ENCODE measurements at regions not wholly inside any gene's neighbourhood (a gene's known extent, or its start where the extent isn't known, plus 50 kb on each side); places are given as distances from the start of the nearest gene placed in this dataset.

- whole genome bisulfite sequencing (ENCODE audit: missing lambda C conversion rate), result 21% methylated on average over 6 of the region's 6 CpGs
- ChIA-PET POLR2A (no interaction called here), CTCF (no interaction called here)
- no peak for FAIRE-seq
- Histone ChIP-seq H3K4me3 (no peak overlapping the region), H3K27ac (no peak overlapping the region), H3K4me2 (no peak overlapping the region), H3K4me1 (no peaks in the 10 kb centered on the region), H3K9me3 (no peaks in the 10 kb centered on the region)
- peak; percentile 31 for TF ChIP-seq MAFK (IDR thresholded peaks at IDR 0.05; ENCODE audit: partially characterized antibody)
- TF ChIP-seq EHMT2 (IDR thresholded peaks at IDR 0.05; ENCODE audit: low read depth), result no peak
- no peak for ATAC-seq
- no peak for DNase-seq (ENCODE audit: low read depth in 1 of 2, low spot score in 1 of 2)
These were observed 653.9 kb upstream of the NEGR1 start for GRCh38 chr1:72936151-72936740.

GRCh38 chr1:72932025-72932424 is 649.7 kb upstream of the NEGR1 start:
- Histone ChIP-seq H3K27ac (no peak overlapping the region), H3K9me3 (no peaks in the 10 kb centered on the region), H3K4me1 (no peaks in the 10 kb centered on the region), H3K4me3 (no peak overlapping the region), H3K4me2 (no peak overlapping the region)
- no peak for FAIRE-seq
- CTCF ChIA-PET, result no interaction called here
- POLR2A ChIA-PET, result no interaction called here
- DNase-seq (ENCODE audit: low read depth in 1 of 2, low spot score in 1 of 2), result no peak
- no peak for TF ChIP-seq SMC3 (IDR thresholded peaks at IDR 0.05)
- no peak for TF ChIP-seq HOXA7 (CRISPR knock-in tag; IDR thresholded peaks at IDR 0.05)
- TF ChIP-seq NR3C1 (IDR thresholded peaks at IDR 0.05), result no peak
- TF ChIP-seq FOSB (CRISPR knock-in tag; IDR thresholded peaks at IDR 0.05), result no peak
- TF ChIP-seq PBX3 (IDR thresholded peaks at IDR 0.05), result no peak
- TF ChIP-seq, protein P1, sequence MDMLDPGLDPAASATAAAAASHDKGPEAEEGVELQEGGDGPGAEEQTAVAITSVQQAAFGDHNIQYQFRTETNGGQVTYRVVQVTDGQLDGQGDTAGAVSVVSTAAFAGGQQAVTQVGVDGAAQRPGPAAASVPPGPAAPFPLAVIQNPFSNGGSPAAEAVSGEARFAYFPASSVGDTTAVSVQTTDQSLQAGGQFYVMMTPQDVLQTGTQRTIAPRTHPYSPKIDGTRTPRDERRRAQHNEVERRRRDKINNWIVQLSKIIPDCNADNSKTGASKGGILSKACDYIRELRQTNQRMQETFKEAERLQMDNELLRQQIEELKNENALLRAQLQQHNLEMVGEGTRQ (IDR thresholded peaks at IDR 0.05), result no peak
- TF ChIP-seq RNF2 (IDR thresholded peaks at IDR 0.05; ENCODE audit: borderline replicate concordance, low read depth), result no peak
- no peak for TF ChIP-seq EP300 (IDR thresholded peaks at IDR 0.05)
- no peak for TF ChIP-seq KDM1A (IDR thresholded peaks at IDR 0.05; ENCODE audit: low read depth)
- TF ChIP-seq, protein P2, sequence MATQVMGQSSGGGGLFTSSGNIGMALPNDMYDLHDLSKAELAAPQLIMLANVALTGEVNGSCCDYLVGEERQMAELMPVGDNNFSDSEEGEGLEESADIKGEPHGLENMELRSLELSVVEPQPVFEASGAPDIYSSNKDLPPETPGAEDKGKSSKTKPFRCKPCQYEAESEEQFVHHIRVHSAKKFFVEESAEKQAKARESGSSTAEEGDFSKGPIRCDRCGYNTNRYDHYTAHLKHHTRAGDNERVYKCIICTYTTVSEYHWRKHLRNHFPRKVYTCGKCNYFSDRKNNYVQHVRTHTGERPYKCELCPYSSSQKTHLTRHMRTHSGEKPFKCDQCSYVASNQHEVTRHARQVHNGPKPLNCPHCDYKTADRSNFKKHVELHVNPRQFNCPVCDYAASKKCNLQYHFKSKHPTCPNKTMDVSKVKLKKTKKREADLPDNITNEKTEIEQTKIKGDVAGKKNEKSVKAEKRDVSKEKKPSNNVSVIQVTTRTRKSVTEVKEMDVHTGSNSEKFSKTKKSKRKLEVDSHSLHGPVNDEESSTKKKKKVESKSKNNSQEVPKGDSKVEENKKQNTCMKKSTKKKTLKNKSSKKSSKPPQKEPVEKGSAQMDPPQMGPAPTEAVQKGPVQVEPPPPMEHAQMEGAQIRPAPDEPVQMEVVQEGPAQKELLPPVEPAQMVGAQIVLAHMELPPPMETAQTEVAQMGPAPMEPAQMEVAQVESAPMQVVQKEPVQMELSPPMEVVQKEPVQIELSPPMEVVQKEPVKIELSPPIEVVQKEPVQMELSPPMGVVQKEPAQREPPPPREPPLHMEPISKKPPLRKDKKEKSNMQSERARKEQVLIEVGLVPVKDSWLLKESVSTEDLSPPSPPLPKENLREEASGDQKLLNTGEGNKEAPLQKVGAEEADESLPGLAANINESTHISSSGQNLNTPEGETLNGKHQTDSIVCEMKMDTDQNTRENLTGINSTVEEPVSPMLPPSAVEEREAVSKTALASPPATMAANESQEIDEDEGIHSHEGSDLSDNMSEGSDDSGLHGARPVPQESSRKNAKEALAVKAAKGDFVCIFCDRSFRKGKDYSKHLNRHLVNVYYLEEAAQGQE (IDR thresholded peaks at IDR 0.05), result no peak
- TF ChIP-seq MAZ (IDR thresholded peaks at IDR 0.05; ENCODE audit: borderline replicate concordance, low read depth, low read length), result no peak
- TF ChIP-seq BHLHE40 (IDR thresholded peaks at IDR 0.05; ENCODE audit: low read depth, low read length), result no peak
- 5% methylated on average over 2 of the region's 2 CpGs for whole genome bisulfite sequencing (ENCODE audit: missing lambda C conversion rate)
- ATAC-seq, result no peak

GRCh38 chr1:72930528-72930927 is 648.2 kb upstream of the NEGR1 start:
- Histone ChIP-seq H3K9me3 (no peaks in the 10 kb centered on the region), H3K4me1 (no peaks in the 10 kb centered on the region), H3K27ac (no peak overlapping the region), H3K4me2 (no peak overlapping the region), H3K4me3 (no peak overlapping the region)
- ATAC-seq (no peak), FAIRE-seq (no peak), DNase-seq (ENCODE audit: low read depth in 1 of 2, low spot score in 1 of 2) (no peak)
- TF ChIP-seq PHF8 (IDR thresholded peaks at IDR 0.05; ENCODE audit: borderline replicate concordance, low read depth) (no peak), KDM5A (IDR thresholded peaks at IDR 0.05) (no peak), POLR2A (IDR thresholded peaks at IDR 0.05; ENCODE audit: low read length) (no peak), CEBPB (IDR thresholded peaks at IDR 0.05) (no peak), ZSCAN20 (CRISPR knock-in tag; IDR thresholded peaks at IDR 0.05) (no peak)
- ChIA-PET POLR2A (no interaction called here), CTCF (no interaction called here)
- 22% methylated on average over 3 of the region's 3 CpGs for WGBS (ENCODE audit: missing lambda C conversion rate)
